ENCODE measurements at regions not wholly inside any gene's neighbourhood (a gene's known extent, or its start where the extent isn't known, plus 50 kb on each side); places are given as distances from the start of the nearest gene placed in this dataset.
"Not testable (repeated sequence)": the region's sequence is repeated elsewhere in the genome, so short reads cannot be mapped to it uniquely, and the experiment has no call there.

GRCh38 chr1:56145581-56145980 lies 433.8 kb downstream of the PLPP3 start:
- no peak for DNase-seq

- no peak for DNase-seq
Observed at GRCh38 chr1:56142301-56142700, 437.1 kb downstream of the PLPP3 start.

DNA sequence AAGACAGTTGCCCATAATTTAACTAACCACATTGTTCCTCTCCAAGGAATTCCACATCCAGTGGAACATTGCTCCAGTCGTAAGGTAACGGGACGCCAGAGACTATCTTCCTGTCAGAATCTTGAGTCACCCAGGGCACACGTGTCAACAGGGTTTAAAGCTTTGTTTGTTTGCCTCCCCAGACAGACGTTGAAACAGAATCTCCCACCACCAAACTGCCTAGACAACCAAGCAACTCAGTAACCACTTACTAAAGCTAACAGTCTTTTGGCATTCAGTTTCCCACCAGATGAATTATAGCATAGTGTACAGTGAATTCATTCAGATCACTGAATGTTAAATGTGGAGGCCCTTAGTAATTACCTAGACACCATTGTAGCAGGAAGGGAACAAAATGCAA lies 439.5 kb downstream of the PLPP3 start:
- no peak for DNase-seq

- DNase-seq = no peak
Observed at GRCh38 chr1:56137521-56138505, 441.6 kb downstream of the PLPP3 start.

DNA sequence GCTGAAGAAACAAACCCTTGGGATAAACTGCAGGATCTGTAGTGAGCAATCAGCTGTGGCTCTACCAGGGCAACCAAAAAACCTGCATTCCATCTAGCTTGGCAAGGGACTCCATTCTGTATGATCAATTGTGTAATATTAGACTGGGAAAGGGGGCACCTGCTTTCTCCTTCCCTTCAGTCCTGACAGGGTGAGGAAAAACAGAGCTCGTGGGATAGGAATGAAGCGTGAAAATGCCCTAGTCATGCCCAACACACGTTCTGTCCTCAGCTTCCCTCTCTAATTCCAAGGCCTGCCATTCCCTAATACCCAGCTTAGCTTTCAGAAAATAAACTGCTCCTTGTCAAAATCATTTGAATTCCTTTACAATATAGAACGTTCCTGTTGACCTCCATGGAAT lies 442.3 kb downstream of the PLPP3 start:
- no peak for DNase-seq

DNA sequence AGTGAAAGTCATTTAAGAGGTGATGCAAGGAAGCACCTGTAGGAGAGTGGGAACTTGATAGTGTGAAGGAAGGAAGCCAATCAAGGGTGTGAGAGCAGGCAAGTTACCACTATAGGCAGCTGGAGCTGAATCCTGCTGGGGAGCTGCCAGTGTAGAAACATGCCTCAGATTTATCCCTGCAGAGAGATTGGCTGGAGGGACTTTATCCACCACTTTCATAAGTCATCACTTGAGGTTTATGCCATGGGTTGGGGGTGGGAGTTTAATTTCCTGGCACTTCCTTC lies 443.6 kb downstream of the PLPP3 start:
- no peak for DNase-seq

GRCh38 chr1:56135069-56135863 lies 444.1 kb downstream of the PLPP3 start:
- DNase-seq = no peak

GRCh38 chr1:56133522-56134472 lies 445.6 kb downstream of the PLPP3 start:
- DNase-seq = no peak

GRCh38 chr1:56132520-56132919 lies 446.8 kb downstream of the PLPP3 start:
- no peak for DNase-seq

- DNase-seq = no peak
Observed at GRCh38 chr1:56129837-56130236, 449.5 kb downstream of the PLPP3 start.

DNA sequence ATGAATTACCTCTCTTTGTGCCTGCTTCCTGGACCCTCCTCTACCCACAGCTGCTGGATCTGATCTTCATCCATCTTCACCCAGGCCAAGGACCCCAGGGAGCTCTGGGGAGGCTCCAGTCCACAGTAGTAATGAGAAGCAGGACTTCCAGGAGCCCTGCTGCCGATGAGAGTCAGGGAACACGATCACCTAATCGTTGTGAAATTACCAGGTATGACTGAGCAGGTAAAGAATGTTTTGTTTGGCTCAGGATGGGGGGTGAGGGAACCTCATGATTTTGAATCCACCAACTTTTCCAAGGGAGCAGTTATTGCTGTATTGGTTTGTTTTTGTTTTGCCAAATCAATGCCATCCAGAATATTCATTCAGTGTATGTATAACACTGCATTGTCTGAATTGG lies 454.0 kb downstream of the PLPP3 start:
- DNase-seq = no peak

DNA sequence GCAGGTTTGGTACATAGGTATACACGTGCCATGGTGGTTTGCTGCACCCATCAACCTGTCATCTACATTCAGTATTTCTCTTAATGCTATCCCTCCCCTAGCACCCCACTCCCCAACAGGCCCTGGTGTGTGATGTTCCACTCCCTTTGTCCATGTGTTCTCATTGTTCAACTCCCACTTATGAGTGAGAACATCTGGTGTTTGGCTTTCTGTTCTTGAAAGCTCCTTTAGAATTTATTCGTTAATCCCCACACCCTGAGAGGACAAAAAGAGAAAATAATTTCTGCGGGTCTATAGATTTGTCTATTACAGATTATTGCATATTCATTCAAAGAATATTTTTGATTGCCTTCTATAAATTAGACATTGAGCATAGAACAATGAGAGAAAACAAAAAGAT lies 455.5 kb downstream of the PLPP3 start:
- DNase-seq = no peak

DNA sequence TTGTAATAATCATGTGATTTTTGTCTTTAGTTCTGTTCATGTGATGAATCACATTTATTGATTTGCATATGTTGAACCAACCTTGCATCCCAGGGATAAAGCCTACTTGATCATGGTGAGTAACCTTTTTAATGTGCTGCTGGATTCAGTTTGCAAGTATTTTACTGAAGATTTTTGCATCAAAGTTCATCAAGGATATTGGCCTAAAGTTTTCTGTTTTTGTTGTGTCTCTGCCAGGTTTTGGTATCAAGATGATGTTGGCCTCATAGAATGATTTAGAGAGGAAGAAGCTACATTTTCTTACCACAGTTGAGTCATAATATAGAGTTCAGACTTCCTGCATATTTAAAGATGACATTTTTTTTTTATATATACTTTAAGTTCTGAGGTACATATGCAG lies 455.9 kb downstream of the PLPP3 start:
- DNase-seq = no peak

DNA sequence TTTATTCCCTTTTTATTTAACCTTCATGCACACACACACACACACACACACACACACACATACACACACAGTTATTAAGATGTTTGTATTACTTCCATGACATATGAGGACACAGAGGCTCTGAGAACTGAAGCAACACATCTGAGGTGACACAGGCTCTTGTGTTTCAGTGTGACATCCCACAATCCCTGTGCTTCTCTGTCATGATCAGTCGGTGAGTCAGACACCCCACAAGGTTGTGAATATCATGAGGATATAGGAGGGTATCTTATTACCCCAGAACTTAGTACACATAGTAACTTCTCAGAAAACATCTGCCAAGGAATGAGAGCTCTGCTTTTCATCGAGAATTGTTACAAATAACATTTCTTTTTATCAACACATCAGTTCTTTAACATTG lies 459.3 kb downstream of the PLPP3 start:
- no peak for DNase-seq

- not testable (repeated sequence) for DNase-seq
Observed at GRCh38 chr1:56118676-56119075, 460.7 kb downstream of the PLPP3 start.

DNA sequence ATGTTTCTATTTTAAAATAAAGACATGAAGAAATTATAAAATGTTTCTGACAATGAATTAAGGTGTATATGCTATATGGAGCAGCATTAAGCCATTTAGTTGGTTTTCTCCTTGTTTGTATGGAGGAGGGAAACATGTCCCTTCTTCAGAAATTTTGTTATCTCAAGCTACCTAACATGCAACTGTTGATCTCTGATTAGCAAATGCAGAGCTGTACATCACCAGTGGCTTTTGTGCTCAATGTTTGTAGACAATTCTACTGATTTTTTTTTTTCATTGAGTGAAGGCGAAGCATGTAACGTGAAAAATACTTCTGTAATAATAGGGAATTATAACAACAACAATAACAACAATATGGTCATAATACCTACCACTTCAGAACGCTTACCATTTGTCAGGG lies 463.7 kb downstream of the PLPP3 start:
- DNase-seq = no peak

GRCh38 chr1:56113679-56114078 lies 465.7 kb downstream of the PLPP3 start:
- DNase-seq = no peak

GRCh38 chr1:56107275-56107638 lies 472.1 kb downstream of the PLPP3 start:
- no peak for DNase-seq

DNA sequence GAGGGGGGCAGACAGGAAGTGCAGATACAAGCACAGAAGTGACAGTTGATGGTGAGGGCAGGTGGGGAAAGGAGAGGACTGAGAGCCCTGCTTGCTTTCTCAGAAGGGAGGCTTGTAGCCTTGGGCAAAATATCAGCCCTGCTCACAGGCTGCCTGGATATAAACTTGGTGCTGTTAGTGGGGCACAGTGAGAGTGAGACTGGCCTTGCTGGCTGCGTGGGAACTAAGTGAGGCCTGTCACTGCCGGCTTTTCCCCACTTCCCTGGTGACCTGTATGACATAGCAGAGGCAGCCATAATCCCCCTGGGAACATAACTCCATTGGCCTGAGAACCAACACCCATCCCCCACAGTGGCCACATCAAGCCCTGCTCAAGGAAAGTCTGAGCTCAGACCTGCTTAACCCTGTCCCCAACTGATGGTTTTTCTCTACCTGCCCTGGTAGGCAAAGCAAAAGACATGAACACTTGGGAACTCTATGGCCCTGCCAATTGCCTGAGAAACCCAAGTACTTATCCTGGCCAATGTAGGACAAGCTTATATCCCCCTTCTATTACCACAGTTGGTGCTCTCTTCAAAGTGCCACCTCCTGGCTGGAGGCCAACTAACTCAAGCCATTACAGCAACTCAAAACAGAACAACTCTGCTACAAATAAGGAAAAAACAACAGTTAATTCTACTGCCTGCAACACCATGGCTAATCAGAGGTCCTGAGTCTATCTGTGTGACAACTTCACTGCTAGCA lies 472.7 kb downstream of the PLPP3 start:
- no peak for DNase-seq

GRCh38 chr1:56105397-56105796 lies 474.0 kb downstream of the PLPP3 start:
- DNase-seq = no peak

GRCh38 chr1:56099766-56100265 lies 479.5 kb downstream of the PLPP3 start:
- no peak for DNase-seq

DNA sequence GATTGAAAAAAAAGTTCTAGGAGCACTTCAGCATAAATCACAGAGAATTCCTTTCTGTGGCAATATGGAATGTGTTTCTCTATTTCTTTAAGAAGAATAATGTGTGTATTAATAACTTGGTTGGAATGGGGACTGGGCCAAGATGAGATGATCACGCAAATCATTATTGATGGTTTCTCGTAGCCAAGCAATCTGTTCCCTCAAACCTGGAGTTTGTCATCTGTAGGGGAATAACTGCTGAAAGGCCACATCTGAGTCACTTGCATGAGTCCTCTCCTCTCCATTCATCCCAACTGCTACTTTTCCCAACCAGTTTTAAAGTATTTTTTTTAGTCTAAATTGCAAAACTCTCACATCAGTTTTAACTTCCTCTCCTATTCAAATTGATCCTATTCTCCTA lies 480.4 kb downstream of the PLPP3 start:
- DNase-seq = no peak
